HEK293 (cell line): ENCODE measurements at regions not wholly inside any gene's neighbourhood (a gene's known extent, or its start where the extent isn't known, plus 50 kb on each side); places are given as distances from the start of the nearest gene placed in this dataset.

Experiments
- CTCF ChIA-PET: fragments of 350-600 bp; formaldehyde crosslinking; extraction: SDS; loops from one replicate; lab custom pipeline; 2021; ENCODE audit warnings: antibody characterized with exemption; lab: Yijun Ruan, JAX
- POLR2A ChIA-PET: fragments of 300-600 bp; formaldehyde crosslinking; extraction: SDS; loops from one replicate; lab custom pipeline; 2020; ENCODE audit warnings: antibody characterized with exemption, inconsistent platforms; lab: Yijun Ruan, JAX
- H3K27ac ChIP-seq: fragments of 200-500 bp; sonication (Bioruptor generic); 2 replicates; pipeline ENCODE4 v1.5.1; 2014; ENCODE audit warnings: low read depth, low read length, control low read depth, inconsistent platforms; ENCODE audit errors: extremely low read depth
- H3K36me3 ChIP-seq, 2 experiments: fragments of 200-500 bp in 1 of 2; sonication (Bioruptor generic) in 1 of 2; 1 replicate in 1 of 2; 2 replicates in 1 of 2; pipeline ENCODE4 v1.5.1; 2014 to 2017; ENCODE audit warnings: inconsistent platforms in 2 of 2, low read length in 2 of 2; ENCODE audit not compliant: control insufficient read depth in 2 of 2, insufficient read depth in 1 of 2
- H3K4me1 ChIP-seq: fragments of 200-500 bp; sonication (Bioruptor generic); 2 replicates; pipeline ENCODE4 v1.5.1; 2014; ENCODE audit warnings: mild to moderate bottlenecking, low read length, inconsistent platforms; ENCODE audit not compliant: control insufficient read depth, insufficient read depth
- H3K4me3 ChIP-seq: 2 replicates; pipeline ENCODE4 v1.5.1; 2011; ENCODE audit warnings: low read depth, mild to moderate bottlenecking, control low read depth, low read length, moderate library complexity
- H3K9me3 ChIP-seq: fragments of 200-500 bp; sonication (Bioruptor generic); 2 replicates; pipeline ENCODE4 v1.5.1; 2014; ENCODE audit warnings: low read depth, low read length, inconsistent platforms; ENCODE audit not compliant: control insufficient read depth, insufficient read depth
- BCL11A ChIP-seq: fragments of 450-650 bp; formaldehyde crosslinking; IDR thresholded peaks from 2 replicates; pipeline ENCODE4 v1.5.1; 2016; ENCODE audit warnings: low read depth, missing biosample characterization, missing genetic modification characterization
- GLI2 ChIP-seq: fragments of 450-650 bp; formaldehyde crosslinking; IDR thresholded peaks from 2 replicates; pipeline ENCODE4; 2017; ENCODE audit warnings: missing biosample characterization, missing genetic modification characterization, low read depth, borderline replicate concordance
- KLF16 ChIP-seq: fragments of 450-650 bp; formaldehyde crosslinking; IDR thresholded peaks from 2 replicates; pipeline ENCODE4 v1.5.1; 2017; ENCODE audit warnings: missing biosample characterization, missing genetic modification characterization
- MZF1 ChIP-seq: fragments of 450-650 bp; formaldehyde crosslinking; IDR thresholded peaks from 2 replicates; pipeline ENCODE4 v1.5.1; 2017; ENCODE audit warnings: missing biosample characterization, missing genetic modification characterization, borderline replicate concordance
- SCRT2 ChIP-seq: fragments of 450-650 bp; formaldehyde crosslinking; IDR thresholded peaks from 2 replicates; pipeline ENCODE4 v1.5.1; 2016; ENCODE audit warnings: missing biosample characterization, missing genetic modification characterization
- SP7 ChIP-seq: fragments of 450-650 bp; formaldehyde crosslinking; IDR thresholded peaks from 2 replicates; pipeline ENCODE4 v1.5.1; 2016; ENCODE audit warnings: missing biosample characterization, missing genetic modification characterization
- TCF7L2 ChIP-seq: IDR thresholded peaks from 2 replicates; pipeline ENCODE4 v1.6.1; 2011; ENCODE audit warnings: low read depth, mild to moderate bottlenecking, inconsistent platforms, low read length, moderate library complexity, borderline replicate concordance
- ZBTB20 ChIP-seq: fragments of 450-650 bp; formaldehyde crosslinking; IDR thresholded peaks from 2 replicates; pipeline ENCODE4 v1.5.1; 2016; ENCODE audit warnings: missing biosample characterization, missing genetic modification characterization
- ZBTB8A ChIP-seq: fragments of 450-650 bp; formaldehyde crosslinking; IDR thresholded peaks from 2 replicates; pipeline ENCODE4 v1.5.1; 2016; ENCODE audit warnings: missing biosample characterization, missing genetic modification characterization
- ZFP69B ChIP-seq: fragments of 450-650 bp; formaldehyde crosslinking; IDR thresholded peaks from 2 replicates; pipeline ENCODE4 v1.5.1; 2016; ENCODE audit warnings: missing biosample characterization, missing genetic modification characterization
- ZNF112 ChIP-seq: fragments of 450-650 bp; formaldehyde crosslinking; IDR thresholded peaks from 2 replicates; pipeline ENCODE4 v1.5.0; 2017; ENCODE audit warnings: missing biosample characterization, missing genetic modification characterization
- ZNF133 ChIP-seq: fragments of 450-650 bp; formaldehyde crosslinking; IDR thresholded peaks from 2 replicates; pipeline ENCODE4 v1.5.1; 2016; ENCODE audit warnings: missing biosample characterization, missing genetic modification characterization
- ZNF16 ChIP-seq: fragments of 450-650 bp; formaldehyde crosslinking; IDR thresholded peaks from 2 replicates; pipeline ENCODE4 v1.5.1; 2016; ENCODE audit warnings: low read depth, missing biosample characterization, missing genetic modification characterization
- ZNF221 ChIP-seq: fragments of 450-650 bp; formaldehyde crosslinking; IDR thresholded peaks from 2 replicates; pipeline ENCODE4 v1.5.1; 2017; ENCODE audit warnings: missing biosample characterization, missing genetic modification characterization, borderline replicate concordance
- ZNF302 ChIP-seq: fragments of 450-650 bp; formaldehyde crosslinking; IDR thresholded peaks from 2 replicates; pipeline ENCODE4 v1.5.1; 2016; ENCODE audit warnings: missing biosample characterization, missing genetic modification characterization, low read depth
- ZNF529 ChIP-seq: fragments of 450-650 bp; formaldehyde crosslinking; IDR thresholded peaks from 2 replicates; pipeline ENCODE4 v1.5.1; 2017; ENCODE audit warnings: missing genetic modification characterization, missing biosample characterization; ENCODE audit not compliant: insufficient replicate concordance
- ZNF548 ChIP-seq: fragments of 450-650 bp; formaldehyde crosslinking; IDR thresholded peaks from 2 replicates; pipeline ENCODE4 v1.5.1; 2016; ENCODE audit warnings: missing biosample characterization, missing genetic modification characterization
- ZNF585B ChIP-seq: fragments of 450-650 bp; formaldehyde crosslinking; IDR thresholded peaks from 2 replicates; pipeline ENCODE4 v1.5.1; 2016; ENCODE audit warnings: missing biosample characterization, missing genetic modification characterization
- ZNF600 ChIP-seq: fragments of 450-650 bp; formaldehyde crosslinking; IDR thresholded peaks from 2 replicates; pipeline ENCODE4 v1.5.1; 2016; ENCODE audit warnings: missing biosample characterization, missing genetic modification characterization
- ZNF670 ChIP-seq: fragments of 450-650 bp; formaldehyde crosslinking; IDR thresholded peaks from 2 replicates; pipeline ENCODE4 v1.5.1; 2016; ENCODE audit warnings: missing biosample characterization, missing genetic modification characterization, low read depth
- ZSCAN23 ChIP-seq: fragments of 450-650 bp; formaldehyde crosslinking; IDR thresholded peaks from 2 replicates; pipeline ENCODE4 v1.5.1; 2016; ENCODE audit warnings: missing biosample characterization, missing genetic modification characterization
- TF ChIP-seq, protein P1 (sequence below): fragments of 450-650 bp; formaldehyde crosslinking; IDR thresholded peaks from 2 replicates; pipeline ENCODE4 v1.5.1; 2016; ENCODE audit warnings: missing biosample characterization, missing genetic modification characterization
- TF ChIP-seq, protein P2 (sequence below): fragments of 450-650 bp; formaldehyde crosslinking; IDR thresholded peaks from 2 replicates; pipeline ENCODE4 v1.5.1; 2017; ENCODE audit warnings: missing biosample characterization, missing genetic modification characterization
- TF ChIP-seq, protein P3 (sequence below): fragments of 450-650 bp; formaldehyde crosslinking; IDR thresholded peaks from 2 replicates; pipeline ENCODE4 v1.5.1; 2017; ENCODE audit warnings: missing biosample characterization, missing genetic modification characterization
- TF ChIP-seq, protein P4 (sequence below): fragments of 450-650 bp; formaldehyde crosslinking; IDR thresholded peaks from 2 replicates; pipeline ENCODE4 v1.5.1; 2016; ENCODE audit warnings: missing biosample characterization, missing genetic modification characterization

DNA sequence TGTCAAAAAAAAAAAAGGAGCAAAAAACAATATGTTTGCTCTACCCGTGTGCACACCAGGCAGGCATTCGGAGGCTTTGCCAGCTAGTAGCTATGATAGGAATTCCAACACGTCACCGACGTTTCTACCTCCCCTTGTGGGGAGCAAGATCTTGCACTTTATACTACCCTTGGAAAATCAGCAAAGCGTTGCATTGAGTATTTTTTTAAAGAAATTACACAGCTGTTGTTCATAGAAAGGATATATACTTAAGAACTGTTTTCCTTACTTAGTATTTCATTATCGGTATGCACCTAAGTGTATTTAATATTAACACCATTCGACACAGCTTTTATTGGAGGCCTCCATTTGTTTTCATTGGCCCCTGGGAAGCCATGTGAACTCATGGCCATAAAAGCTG lies 159.9 kb upstream of the MGMT start (continued):
- TF ChIP-seq, protein P1, sequence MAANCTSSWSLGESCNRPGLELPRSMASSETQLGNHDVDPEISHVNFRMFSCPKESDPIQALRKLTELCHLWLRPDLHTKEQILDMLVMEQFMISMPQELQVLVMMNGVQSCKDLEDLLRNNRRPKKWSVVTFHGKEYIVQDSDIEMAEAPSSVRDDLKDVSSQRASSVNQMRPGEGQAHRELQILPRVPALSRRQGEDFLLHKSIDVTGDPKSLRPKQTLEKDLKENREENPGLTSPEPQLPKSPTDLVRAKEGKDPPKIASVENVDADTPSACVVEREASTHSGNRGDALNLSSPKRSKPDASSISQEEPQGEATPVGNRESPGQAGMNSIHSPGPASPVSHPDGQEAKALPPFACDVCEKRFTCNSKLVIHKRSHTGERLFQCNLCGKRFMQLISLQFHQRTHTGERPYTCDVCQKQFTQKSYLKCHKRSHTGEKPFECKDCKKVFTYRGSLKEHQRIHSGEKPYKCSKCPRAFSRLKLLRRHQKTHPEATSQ (tag by site-specific recombination): no peak
- TF ChIP-seq, protein P2, sequence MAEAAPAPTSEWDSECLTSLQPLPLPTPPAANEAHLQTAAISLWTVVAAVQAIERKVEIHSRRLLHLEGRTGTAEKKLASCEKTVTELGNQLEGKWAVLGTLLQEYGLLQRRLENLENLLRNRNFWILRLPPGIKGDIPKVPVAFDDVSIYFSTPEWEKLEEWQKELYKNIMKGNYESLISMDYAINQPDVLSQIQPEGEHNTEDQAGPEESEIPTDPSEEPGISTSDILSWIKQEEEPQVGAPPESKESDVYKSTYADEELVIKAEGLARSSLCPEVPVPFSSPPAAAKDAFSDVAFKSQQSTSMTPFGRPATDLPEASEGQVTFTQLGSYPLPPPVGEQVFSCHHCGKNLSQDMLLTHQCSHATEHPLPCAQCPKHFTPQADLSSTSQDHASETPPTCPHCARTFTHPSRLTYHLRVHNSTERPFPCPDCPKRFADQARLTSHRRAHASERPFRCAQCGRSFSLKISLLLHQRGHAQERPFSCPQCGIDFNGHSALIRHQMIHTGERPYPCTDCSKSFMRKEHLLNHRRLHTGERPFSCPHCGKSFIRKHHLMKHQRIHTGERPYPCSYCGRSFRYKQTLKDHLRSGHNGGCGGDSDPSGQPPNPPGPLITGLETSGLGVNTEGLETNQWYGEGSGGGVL: no peak
- TF ChIP-seq ZNF670 (tag by site-specific recombination) (no peak), ZNF16 (tag by site-specific recombination) (no peak), GLI2 (tag by site-specific recombination) (no peak), ZNF548 (tag by site-specific recombination) (no peak), ZNF112 (tag by site-specific recombination) (no peak), ZNF529 (tag by site-specific recombination) (no peak), ZNF600 (tag by site-specific recombination) (no peak), ZNF585B (tag by site-specific recombination) (no peak)

DNA sequence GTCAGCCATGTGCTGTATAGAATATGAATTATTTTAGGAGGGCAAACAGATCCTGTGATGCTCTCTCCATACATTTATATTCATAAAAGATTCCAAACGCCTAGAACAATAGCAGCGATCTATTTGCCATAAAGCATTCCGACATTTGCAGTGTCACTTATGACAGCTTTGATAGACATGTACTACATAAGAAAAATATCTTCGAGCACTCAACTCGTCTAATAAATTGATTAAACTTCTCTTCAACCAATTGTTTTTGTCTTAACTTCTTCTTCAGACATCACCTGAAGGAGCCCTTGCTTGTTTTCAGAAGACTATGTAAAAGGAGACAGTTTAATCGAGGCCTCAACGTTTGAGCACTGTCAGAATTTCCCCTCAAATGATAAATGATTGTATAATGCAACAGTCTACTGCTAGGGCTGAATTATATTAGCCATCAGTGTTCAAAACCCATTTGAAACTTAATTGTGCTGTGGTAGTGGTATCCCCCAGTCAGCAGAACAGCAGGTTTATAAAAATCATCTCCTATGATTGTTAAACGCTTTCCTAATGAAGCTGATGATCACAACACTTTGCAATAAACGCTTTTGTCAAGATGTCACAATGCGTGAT lies 158.0 kb upstream of the MGMT start:
- Histone ChIP-seq H3K27ac (no peak overlapping the region), H3K4me1 (0 out of 2 replicates have a peak, but pooled peaks cover 2% of the 10 kb centered on the region), H3K36me3 (no peaks in the 10 kb centered on the region), H3K9me3 (no peaks in the 10 kb centered on the region), H3K4me3 (no peak overlapping the region)
- CTCF ChIA-PET: interaction anchor here (0.6 kb wide), 1 partner anchor 1455 kb away, joined by 3 read pairs; no protein-coding TSS in a partner anchor
- no peak for TF ChIP-seq ZNF302 (tag by site-specific recombination)
- TF ChIP-seq KLF16 (tag by site-specific recombination): no peak
- TF ChIP-seq ZNF133: no peak
- POLR2A ChIA-PET: no interaction called here

DNA sequence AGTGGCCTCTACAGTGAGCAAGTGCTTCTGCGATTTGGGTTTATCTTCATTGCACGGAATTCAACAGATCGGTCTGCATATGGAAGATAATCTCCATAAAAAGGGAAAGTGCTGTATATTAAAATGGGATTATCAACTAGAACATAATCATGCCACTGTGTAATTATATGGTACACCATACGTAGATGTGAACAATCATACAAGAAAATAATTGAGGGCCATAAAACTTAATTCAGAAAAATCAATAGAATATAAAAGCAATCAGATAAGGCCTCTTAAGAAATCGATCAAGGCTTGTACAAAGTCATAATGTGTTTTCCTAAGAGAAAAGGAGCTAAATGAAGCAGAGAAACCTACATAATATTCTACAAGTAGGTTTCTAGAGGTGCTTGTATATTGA lies 157.5 kb upstream of the MGMT start:
- H3K36me3 ChIP-seq: no peaks in the 10 kb centered on the region
- ChIA-PET POLR2A (no interaction called here), CTCF (no interaction called here)
- no peak overlapping the region for H3K4me3 ChIP-seq
- no peak overlapping the region for H3K27ac ChIP-seq
- no peaks in the 10 kb centered on the region for H3K9me3 ChIP-seq
- 0 out of 2 replicates have a peak, but pooled peaks cover 2% of the 10 kb centered on the region for H3K4me1 ChIP-seq
- TF ChIP-seq, protein P3, sequence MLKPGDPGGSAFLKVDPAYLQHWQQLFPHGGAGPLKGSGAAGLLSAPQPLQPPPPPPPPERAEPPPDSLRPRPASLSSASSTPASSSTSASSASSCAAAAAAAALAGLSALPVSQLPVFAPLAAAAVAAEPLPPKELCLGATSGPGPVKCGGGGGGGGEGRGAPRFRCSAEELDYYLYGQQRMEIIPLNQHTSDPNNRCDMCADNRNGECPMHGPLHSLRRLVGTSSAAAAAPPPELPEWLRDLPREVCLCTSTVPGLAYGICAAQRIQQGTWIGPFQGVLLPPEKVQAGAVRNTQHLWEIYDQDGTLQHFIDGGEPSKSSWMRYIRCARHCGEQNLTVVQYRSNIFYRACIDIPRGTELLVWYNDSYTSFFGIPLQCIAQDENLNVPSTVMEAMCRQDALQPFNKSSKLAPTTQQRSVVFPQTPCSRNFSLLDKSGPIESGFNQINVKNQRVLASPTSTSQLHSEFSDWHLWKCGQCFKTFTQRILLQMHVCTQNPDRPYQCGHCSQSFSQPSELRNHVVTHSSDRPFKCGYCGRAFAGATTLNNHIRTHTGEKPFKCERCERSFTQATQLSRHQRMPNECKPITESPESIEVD: peak; percentile 35; the same call in 1 of the 2 replicates
- TF ChIP-seq ZFP69B: no peak
- no peak for TF ChIP-seq ZBTB20 (tag by site-specific recombination)
- no peak for TF ChIP-seq SCRT2 (tag by site-specific recombination)
- no peak for TF ChIP-seq SP7
- no peak for TF ChIP-seq ZNF221 (tag by site-specific recombination)
- TF ChIP-seq ZSCAN23 (tag by site-specific recombination): no peak
- TF ChIP-seq, protein P4, sequence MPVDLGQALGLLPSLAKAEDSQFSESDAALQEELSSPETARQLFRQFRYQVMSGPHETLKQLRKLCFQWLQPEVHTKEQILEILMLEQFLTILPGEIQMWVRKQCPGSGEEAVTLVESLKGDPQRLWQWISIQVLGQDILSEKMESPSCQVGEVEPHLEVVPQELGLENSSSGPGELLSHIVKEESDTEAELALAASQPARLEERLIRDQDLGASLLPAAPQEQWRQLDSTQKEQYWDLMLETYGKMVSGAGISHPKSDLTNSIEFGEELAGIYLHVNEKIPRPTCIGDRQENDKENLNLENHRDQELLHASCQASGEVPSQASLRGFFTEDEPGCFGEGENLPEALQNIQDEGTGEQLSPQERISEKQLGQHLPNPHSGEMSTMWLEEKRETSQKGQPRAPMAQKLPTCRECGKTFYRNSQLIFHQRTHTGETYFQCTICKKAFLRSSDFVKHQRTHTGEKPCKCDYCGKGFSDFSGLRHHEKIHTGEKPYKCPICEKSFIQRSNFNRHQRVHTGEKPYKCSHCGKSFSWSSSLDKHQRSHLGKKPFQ (tag by site-specific recombination): no peak
- no peak for TF ChIP-seq BCL11A (tag by site-specific recombination)
- no peak for TF ChIP-seq ZNF585B (tag by site-specific recombination)
- TF ChIP-seq TCF7L2: peak; percentile 78; the same call in 1 of the 2 replicates
- no peak for TF ChIP-seq MZF1 (tag by site-specific recombination)
- TF ChIP-seq ZBTB8A (tag by site-specific recombination): 0 out of 2 replicates have a peak, but pooled peaks have one; percentile 20
